ENCODE measurements at regions not wholly inside any gene's neighbourhood (a gene's known extent, or its start where the extent isn't known, plus 50 kb on each side); places are given as distances from the start of the nearest gene placed in this dataset.
A peak's percentile ranks its signal among the peaks of the same experiment; 100 is the strongest.

DNA sequence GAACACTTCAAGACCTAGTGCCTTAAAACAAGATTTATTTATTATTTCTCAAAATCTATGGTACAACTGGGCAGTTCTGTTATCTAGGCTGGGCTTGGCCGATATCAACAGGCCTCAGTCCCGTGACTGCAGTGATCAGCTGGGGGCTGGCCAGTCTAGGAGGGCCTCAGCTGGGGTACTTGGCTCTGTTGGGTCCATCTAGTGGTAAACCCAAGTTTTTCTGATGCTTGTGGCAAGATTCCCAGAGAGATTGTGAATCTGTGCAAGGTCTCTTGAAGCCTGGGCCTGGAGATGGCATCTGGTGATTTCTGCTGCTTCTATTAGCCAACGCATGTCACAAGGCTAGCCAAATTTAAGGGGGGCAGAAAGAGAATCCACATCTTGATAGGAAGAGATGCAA is 482.4 kb upstream of the SGO1 start:
- no peak overlapping the region for H2BK120ac ChIP-seq (replicated peaks; ENCODE audit: low read depth, low read length)
- no peak overlapping the region for H3K14ac ChIP-seq (ENCODE audit: insufficient read length)
- H2AFZ ChIP-seq (ENCODE audit: low read length): no peak overlapping the region
- H3K9ac ChIP-seq (replicated peaks in 1 of 4; ENCODE audit: extremely low read depth in 1 of 4, low read depth in 3 of 4, low read length in 3 of 4): no peak overlapping the region
- peaks cover 0 to 1% of the 10 kb centered on the region in 2 experiments for H4K20me1 ChIP-seq (replicated peaks in 1 of 2; ENCODE audit: control insufficient read depth in 1 of 2, insufficient read depth in 2 of 2, low read length in 2 of 2)
- no peak overlapping the region for H4K91ac ChIP-seq (replicated peaks; ENCODE audit: insufficient read length, low read length)
- no peak overlapping the region for H2BK20ac ChIP-seq (ENCODE audit: low read length)
- no peak overlapping the region for H3K27ac ChIP-seq (ENCODE audit: low read depth, low read length)
- no peak overlapping the region for H4K8ac ChIP-seq (ENCODE audit: extremely low read depth, insufficient read depth, low read length)
- H3K4ac ChIP-seq (replicated peaks; ENCODE audit: insufficient read length, low read depth, low read length): no peak overlapping the region
- peak; percentile 58 for FAIRE-seq
- no peak overlapping the region for H3K18ac ChIP-seq (ENCODE audit: extremely low read depth, low read length)
- no peak overlapping the region for H2AK5ac ChIP-seq (ENCODE audit: low read depth, low read length)
- H3K4me2 ChIP-seq (ENCODE audit: insufficient read depth in 1 of 2, low read depth in 2 of 2, low read length in 2 of 2): no peak overlapping the region
- no peaks in the 10 kb centered on the region for H3K27me3 ChIP-seq (replicated peaks in 1 of 4; ENCODE audit: control insufficient read depth in 3 of 4, extremely low read depth in 1 of 4, insufficient read depth in 3 of 4, low read length in 3 of 4)
- H3K56ac ChIP-seq (replicated peaks; ENCODE audit: insufficient read length, low read depth, low read length): no peak overlapping the region
- H3K79me1 ChIP-seq (ENCODE audit: low read depth, low read length): no peaks in the 10 kb centered on the region
- POLR2A ChIA-PET (ENCODE audit: partially characterized antibody): no interaction called here
- no peaks in the 10 kb centered on the region for H3K79me2 ChIP-seq (ENCODE audit: control insufficient read depth in 1 of 2, insufficient read depth in 2 of 2, low read length in 2 of 2)
- no peaks in the 10 kb centered on the region for H3K9me3 ChIP-seq (ENCODE audit: insufficient read depth in 2 of 2, low read depth in 1 of 2, low read length in 1 of 2)
- H4K5ac ChIP-seq (ENCODE audit: insufficient read length, low read depth, low read length): no peak overlapping the region
- no peak overlapping the region for H2BK12ac ChIP-seq (ENCODE audit: low read depth, low read length)
- no peaks in the 10 kb centered on the region for H3K4me1 ChIP-seq (replicated peaks in 1 of 4; ENCODE audit: control insufficient read depth in 3 of 4, insufficient read depth in 4 of 4, low read length in 3 of 4)
- H2BK15ac ChIP-seq (ENCODE audit: low read length): no peak overlapping the region
- no peak overlapping the region for H3K23ac ChIP-seq (ENCODE audit: insufficient read length)
- CTCF ChIA-PET (ENCODE audit: partially characterized antibody): interaction anchor here (0.9 to 2.4 kb wide), 4 partner anchors 10 to 260 kb away, joined by 3 to 6 read pairs (median 6); no protein-coding TSS in a partner anchor
- WGBS, 2 experiments (ENCODE audit: extremely low coverage in 1 of 2, insufficient coverage in 1 of 2, insufficient read length in 1 of 2, insufficient replicate concordance in 2 of 2, low coverage in 1 of 2, low lambda C conversion rate in 2 of 2, missing lambda C conversion rate in 1 of 2): 91% methylated on average over 3 of the region's 3 CpGs; no CpG with 5 or more reads in 1 of the 2 experiments
- no peak overlapping the region for H3K4me3 ChIP-seq (ENCODE audit: extremely low read depth in 1 of 4, insufficient read depth in 2 of 4, low read depth in 3 of 4, low read length in 4 of 4)
- peak; percentile 19 to 46 for DNase-seq (ENCODE audit: low read depth in 1 of 2, low spot score in 2 of 2)
- H2BK5ac ChIP-seq (ENCODE audit: low read depth, low read length): no peak overlapping the region
- no peaks in the 10 kb centered on the region for H3K36me3 ChIP-seq (ENCODE audit: control insufficient read depth in 2 of 4, insufficient read depth in 4 of 4, low read length in 3 of 4)
- H3K23me2 ChIP-seq (ENCODE audit: low read depth, low read length): no peaks in the 10 kb centered on the region
- TF ChIP-seq RNF2 (IDR thresholded peaks at IDR 0.05; ENCODE audit: borderline replicate concordance, low read depth, low read length, missing control alignments, poor library complexity, severe bottlenecking) (no peak), SRF (IDR thresholded peaks at IDR 0.05; ENCODE audit: low read depth, low read length) (no peak), EGR1 (IDR thresholded peaks at IDR 0.05; ENCODE audit: borderline replicate concordance, low read depth, low read length) (no peak), RBBP5 (IDR thresholded peaks at IDR 0.05; ENCODE audit: borderline replicate concordance, low read depth, low read length) (no peak), CBX8 (IDR thresholded peaks at IDR 0.05; ENCODE audit: borderline replicate concordance, low read depth, low read length) (no peak), CEBPB (IDR thresholded peaks at IDR 0.05; ENCODE audit: low read depth, low read length) (no peak), EZH2 (IDR thresholded peaks at IDR 0.05; ENCODE audit: low read depth, low read length, severe bottlenecking) (no peak), RAD21 (IDR thresholded peaks at IDR 0.05 in 1 of 2, conservative IDR thresholded peaks at IDR 0.05 in 1 of 2; ENCODE audit: low read depth in 2 of 2, low read length in 2 of 2) (peak; percentile 70 to 75)
- TF ChIP-seq, protein P1, sequence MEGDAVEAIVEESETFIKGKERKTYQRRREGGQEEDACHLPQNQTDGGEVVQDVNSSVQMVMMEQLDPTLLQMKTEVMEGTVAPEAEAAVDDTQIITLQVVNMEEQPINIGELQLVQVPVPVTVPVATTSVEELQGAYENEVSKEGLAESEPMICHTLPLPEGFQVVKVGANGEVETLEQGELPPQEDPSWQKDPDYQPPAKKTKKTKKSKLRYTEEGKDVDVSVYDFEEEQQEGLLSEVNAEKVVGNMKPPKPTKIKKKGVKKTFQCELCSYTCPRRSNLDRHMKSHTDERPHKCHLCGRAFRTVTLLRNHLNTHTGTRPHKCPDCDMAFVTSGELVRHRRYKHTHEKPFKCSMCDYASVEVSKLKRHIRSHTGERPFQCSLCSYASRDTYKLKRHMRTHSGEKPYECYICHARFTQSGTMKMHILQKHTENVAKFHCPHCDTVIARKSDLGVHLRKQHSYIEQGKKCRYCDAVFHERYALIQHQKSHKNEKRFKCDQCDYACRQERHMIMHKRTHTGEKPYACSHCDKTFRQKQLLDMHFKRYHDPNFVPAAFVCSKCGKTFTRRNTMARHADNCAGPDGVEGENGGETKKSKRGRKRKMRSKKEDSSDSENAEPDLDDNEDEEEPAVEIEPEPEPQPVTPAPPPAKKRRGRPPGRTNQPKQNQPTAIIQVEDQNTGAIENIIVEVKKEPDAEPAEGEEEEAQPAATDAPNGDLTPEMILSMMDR (IDR thresholded peaks at IDR 0.05; ENCODE audit: control extremely low read depth in 1 of 3, insufficient read depth in 1 of 3, low read depth in 1 of 3, low read length in 3 of 3): peak; percentile 27 to 70 (median 56)
- TF ChIP-seq, protein P2, sequence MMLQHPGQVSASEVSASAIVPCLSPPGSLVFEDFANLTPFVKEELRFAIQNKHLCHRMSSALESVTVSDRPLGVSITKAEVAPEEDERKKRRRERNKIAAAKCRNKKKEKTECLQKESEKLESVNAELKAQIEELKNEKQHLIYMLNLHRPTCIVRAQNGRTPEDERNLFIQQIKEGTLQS (IDR thresholded peaks at IDR 0.05; ENCODE audit: insufficient read depth, low read depth, low read length): no peak
